Adrenal gland (tissue), 5 donors: ENCODE measurements at regions not wholly inside any gene's neighbourhood (a gene's known extent, or its start where the extent isn't known, plus 50 kb on each side); places are given as distances from the start of the nearest gene placed in this dataset.

ENCODE experiments used
- CTCF ChIP-seq, 6 experiments: fragments of 450-650 bp in 4 of 6; fragments of 200-600 bp in 2 of 6; sonication (generic) in 1 of 6; IDR thresholded peaks; 1 replicate in 5 of 6; 2 replicates in 1 of 6; pipeline versions ENCODE4 v1.5.1 to v1.8.0; 2016 to 2021; ENCODE audit warnings: antibody characterized with exemption in 6 of 6, mild to moderate bottlenecking in 2 of 6, moderate library complexity in 1 of 6
- POLR2A ChIP-seq, 2 donors: fragments of 450-650 bp; IDR thresholded peaks; one replicate each; pipeline ENCODE4 v1.6.1; 2017; ENCODE audit warnings: antibody characterized with exemption in 2 of 2, mild to moderate bottlenecking in 2 of 2, moderate library complexity in 1 of 2
- donor health status: DM: no; HTN: no; CAD: no.

- no peak for TF ChIP-seq CTCF (IDR thresholded peaks at IDR 0.05)
- no peak for TF ChIP-seq POLR2A (IDR thresholded peaks at IDR 0.05)
Measured at GRCh38 chr13:50378509-50379044, 363.3 kb downstream of the KCNRG start.
